ENCODE measurements at regions not wholly inside any gene's neighbourhood (a gene's known extent, or its start where the extent isn't known, plus 50 kb on each side); places are given as distances from the start of the nearest gene placed in this dataset.

- TF ChIP-seq CSRNP3 (CRISPR knock-in tag; IDR thresholded peaks at IDR 0.05), result no peak
Observed at GRCh38 chr15:95995375-95996168, 334.9 kb upstream of the NR2F2 start (continued).

- no peak for ATAC-seq
- TF ChIP-seq TOX (CRISPR knock-in tag; IDR thresholded peaks at IDR 0.05; ENCODE audit: borderline replicate concordance), result no peak
- no peak for TF ChIP-seq CSRNP3 (CRISPR knock-in tag; IDR thresholded peaks at IDR 0.05)
- no peak for TF ChIP-seq POU6F1 (CRISPR knock-in tag; IDR thresholded peaks at IDR 0.05; ENCODE audit: borderline replicate concordance, low read depth)
- TF ChIP-seq OSR1 (CRISPR knock-in tag; IDR thresholded peaks at IDR 0.05), result no peak
- TF ChIP-seq CSDC2 (CRISPR knock-in tag; IDR thresholded peaks at IDR 0.05), result no peak
- no peak for TF ChIP-seq RARB (CRISPR knock-in tag; IDR thresholded peaks at IDR 0.05)
- TF ChIP-seq ZC3H10 (CRISPR knock-in tag; IDR thresholded peaks at IDR 0.05), result no peak
- no peak for TF ChIP-seq PPARA (CRISPR knock-in tag; IDR thresholded peaks at IDR 0.05; ENCODE audit: borderline replicate concordance)
- TF ChIP-seq ISL1 (CRISPR knock-in tag; IDR thresholded peaks at IDR 0.05), result no peak
- no peak for TF ChIP-seq ESRRG (CRISPR knock-in tag; IDR thresholded peaks at IDR 0.05)
- no peak for TF ChIP-seq SNAI2 (CRISPR knock-in tag; IDR thresholded peaks at IDR 0.05)
- no peak for TF ChIP-seq BACH2 (CRISPR knock-in tag; IDR thresholded peaks at IDR 0.05; ENCODE audit: borderline replicate concordance)
- no peak for TF ChIP-seq ZFP30 (CRISPR knock-in tag; IDR thresholded peaks at IDR 0.05)
- TF ChIP-seq ZNF565 (CRISPR knock-in tag; conservative IDR thresholded peaks at IDR 0.05; ENCODE audit: low read depth), result no peak
- TF ChIP-seq ZNF70 (CRISPR knock-in tag; IDR thresholded peaks at IDR 0.05), result no peak
- TF ChIP-seq ZNF8 (CRISPR knock-in tag; IDR thresholded peaks at IDR 0.05), result no peak
Observed at GRCh38 chr15:95996494-95996893, 334.0 kb upstream of the NR2F2 start.

GRCh38 chr15:95998935-95999334 lies 331.6 kb upstream of the NR2F2 start:
- ATAC-seq, result no peak
- TF ChIP-seq ZNF70 (CRISPR knock-in tag; IDR thresholded peaks at IDR 0.05), result no peak
- no peak for TF ChIP-seq ZNF8 (CRISPR knock-in tag; IDR thresholded peaks at IDR 0.05)
- TF ChIP-seq CSRNP3 (CRISPR knock-in tag; IDR thresholded peaks at IDR 0.05), result no peak
- no peak for TF ChIP-seq RARB (CRISPR knock-in tag; IDR thresholded peaks at IDR 0.05)
- no peak for TF ChIP-seq ZNF565 (CRISPR knock-in tag; conservative IDR thresholded peaks at IDR 0.05; ENCODE audit: low read depth)
- no peak for TF ChIP-seq ZC3H10 (CRISPR knock-in tag; IDR thresholded peaks at IDR 0.05)
- TF ChIP-seq BACH2 (CRISPR knock-in tag; IDR thresholded peaks at IDR 0.05; ENCODE audit: borderline replicate concordance), result no peak
- no peak for TF ChIP-seq PPARA (CRISPR knock-in tag; IDR thresholded peaks at IDR 0.05; ENCODE audit: borderline replicate concordance)
- TF ChIP-seq OSR1 (CRISPR knock-in tag; IDR thresholded peaks at IDR 0.05), result no peak
- no peak for TF ChIP-seq PATZ1 (CRISPR knock-in tag; IDR thresholded peaks at IDR 0.05; ENCODE audit: borderline replicate concordance)
- no peak for TF ChIP-seq ARNTL (CRISPR knock-in tag; IDR thresholded peaks at IDR 0.05; ENCODE audit: borderline replicate concordance, low read depth)
- TF ChIP-seq CSDC2 (CRISPR knock-in tag; IDR thresholded peaks at IDR 0.05), result no peak
- no peak for TF ChIP-seq TSHZ2 (CRISPR knock-in tag; IDR thresholded peaks at IDR 0.05)
- TF ChIP-seq GLIS3 (CRISPR knock-in tag; IDR thresholded peaks at IDR 0.05), result no peak

Measured in SK-N-SH treated with all-trans-retinoic acid at 6 μM for 48 hours (cell line).